HG02642 (cell line): ENCODE measurements at regions not wholly inside any gene's neighbourhood (a gene's known extent, or its start where the extent isn't known, plus 50 kb on each side); places are given as distances from the start of the nearest gene placed in this dataset.
"Not testable (repeated sequence)": the region's sequence is repeated elsewhere in the genome, so short reads cannot be mapped to it uniquely, and the experiment has no call there.

Experiments
- ATAC-seq: cut with Tn5 transposase; IDR thresholded peaks from one replicate; pipeline ENCODE4 v1.9.1; 2021; ENCODE audit warnings: mild to moderate bottlenecking; ENCODE audit not compliant: unreplicated experiment, poor library complexity

- no peak for ATAC-seq
Measured at GRCh38 chr5:88092958-88093605, 175.6 kb downstream of the TMEM161B start.

GRCh38 chr5:88092358-88092757 lies 176.3 kb downstream of the TMEM161B start:
- ATAC-seq = no peak

GRCh38 chr5:88090506-88090905 lies 178.1 kb downstream of the TMEM161B start:
- no peak for ATAC-seq

GRCh38 chr5:88089719-88090390 lies 178.8 kb downstream of the TMEM161B start:
- ATAC-seq = no peak

GRCh38 chr5:88085462-88085861 lies 183.2 kb downstream of the TMEM161B start:
- ATAC-seq = no peak

GRCh38 chr5:88081877-88082276 lies 186.8 kb downstream of the TMEM161B start:
- ATAC-seq = no peak

GRCh38 chr5:88063813-88064212 lies 204.8 kb downstream of the TMEM161B start:
- no peak for ATAC-seq

GRCh38 chr5:88060194-88060593 lies 208.5 kb downstream of the TMEM161B start:
- no peak for ATAC-seq

- ATAC-seq = no peak
Measured at GRCh38 chr5:88058625-88059024, 210.0 kb downstream of the TMEM161B start.

- not testable (repeated sequence) for ATAC-seq
Measured at GRCh38 chr5:88052468-88052867, 216.2 kb downstream of the TMEM161B start.

- ATAC-seq = no peak
Measured at GRCh38 chr5:88051148-88051547, 217.5 kb downstream of the TMEM161B start.

- ATAC-seq = no peak
Measured at GRCh38 chr5:88049737-88050136, 218.9 kb downstream of the TMEM161B start.

GRCh38 chr5:88049156-88049555 lies 219.5 kb downstream of the TMEM161B start:
- ATAC-seq = no peak

GRCh38 chr5:88045931-88046461 lies 222.6 kb downstream of the TMEM161B start:
- no peak for ATAC-seq

- no peak for ATAC-seq
Measured at GRCh38 chr5:88045165-88045564, 223.5 kb downstream of the TMEM161B start.

GRCh38 chr5:88034520-88034919 lies 234.1 kb downstream of the TMEM161B start:
- no peak for ATAC-seq

GRCh38 chr5:88033191-88033590 lies 235.5 kb downstream of the TMEM161B start:
- ATAC-seq = no peak

- ATAC-seq = no peak
Measured at GRCh38 chr5:88029011-88029410, 239.6 kb downstream of the TMEM161B start.

GRCh38 chr5:88021141-88021540 lies 247.5 kb downstream of the TMEM161B start:
- ATAC-seq = no peak

GRCh38 chr5:88014984-88015383 lies 253.7 kb downstream of the TMEM161B start:
- not testable (repeated sequence) for ATAC-seq

- ATAC-seq = no peak
Measured at GRCh38 chr5:88000877-88001276, 267.8 kb downstream of the TMEM161B start.

- no peak for ATAC-seq
Measured at GRCh38 chr5:87997662-87998061, 271.0 kb downstream of the TMEM161B start.
